ENCODE measurements at regions not wholly inside any gene's neighbourhood (a gene's known extent, or its start where the extent isn't known, plus 50 kb on each side); places are given as distances from the start of the nearest gene placed in this dataset.

GRCh38 chr1:84742653-84743052, 52.4 kb upstream of the SSX2IP start:
- Histone ChIP-seq H2AFZ (no peak overlapping the region), H3K9ac (no peak overlapping the region), H3K27me3 (ENCODE audit: control insufficient read depth, insufficient read depth, low read length) (no peaks in the 10 kb centered on the region), H3K27ac (no peak overlapping the region), H3K9me3 (ENCODE audit: control insufficient read depth, low read length) (no peaks in the 10 kb centered on the region), H3K4me2 (ENCODE audit: low read length) (no peak overlapping the region), H3K79me2 (no peaks in the 10 kb centered on the region), H3K4me1 (no peaks in the 10 kb centered on the region), H3K36me3 (ENCODE audit: control insufficient read depth, insufficient read depth, low read length) (no peaks in the 10 kb centered on the region), H3K4me3 (ENCODE audit: low read depth, low read length) (no peak overlapping the region)
- no peak for TF ChIP-seq CTCF (IDR thresholded peaks at IDR 0.05)

- Histone ChIP-seq H3K9ac (no peak overlapping the region), H3K4me2 (ENCODE audit: low read length) (no peak overlapping the region), H3K4me1 (no peaks in the 10 kb centered on the region), H2AFZ (no peak overlapping the region), H3K79me2 (no peaks in the 10 kb centered on the region), H3K27me3 (ENCODE audit: control insufficient read depth, insufficient read depth, low read length) (no peaks in the 10 kb centered on the region), H3K4me3 (ENCODE audit: low read depth, low read length) (no peak overlapping the region), H3K9me3 (ENCODE audit: control insufficient read depth, low read length) (no peaks in the 10 kb centered on the region), H3K36me3 (ENCODE audit: control insufficient read depth, insufficient read depth, low read length) (no peaks in the 10 kb centered on the region), H3K27ac (no peak overlapping the region)
- TF ChIP-seq CTCF (IDR thresholded peaks at IDR 0.05): no peak
Observed at GRCh38 chr1:84740050-84740714, 49.9 kb upstream of the SSX2IP start.

Data from parathyroid adenoma (tissue), 2 donors.